ENCODE measurements at regions not wholly inside any gene's neighbourhood (a gene's known extent, or its start where the extent isn't known, plus 50 kb on each side); places are given as distances from the start of the nearest gene placed in this dataset.

DNA sequence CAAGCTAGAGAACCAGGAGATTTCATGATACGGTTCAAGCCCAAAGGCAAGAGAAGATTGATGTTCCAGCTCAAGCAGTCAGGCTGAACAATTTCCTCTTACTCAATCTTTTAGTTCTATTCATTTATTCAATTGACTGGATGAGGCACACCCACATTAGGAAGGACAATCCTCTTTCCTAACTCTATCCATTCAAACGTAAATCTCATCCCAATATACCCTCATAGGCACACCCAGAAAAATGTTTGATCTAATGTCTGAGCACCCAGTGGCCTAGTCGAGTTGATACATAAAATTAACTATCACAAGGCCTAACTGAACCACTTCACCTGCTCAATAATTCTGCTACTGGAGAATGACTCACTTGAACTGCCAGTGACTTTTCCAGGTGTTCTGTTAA, 180.7 kb downstream of the RAD51AP2 start:
- DNase-seq (ENCODE audit: low read depth), result no peak
- no peak overlapping the region for H3K4me3 ChIP-seq (ENCODE audit: low read depth, low read length)
- TF ChIP-seq, protein P1, sequence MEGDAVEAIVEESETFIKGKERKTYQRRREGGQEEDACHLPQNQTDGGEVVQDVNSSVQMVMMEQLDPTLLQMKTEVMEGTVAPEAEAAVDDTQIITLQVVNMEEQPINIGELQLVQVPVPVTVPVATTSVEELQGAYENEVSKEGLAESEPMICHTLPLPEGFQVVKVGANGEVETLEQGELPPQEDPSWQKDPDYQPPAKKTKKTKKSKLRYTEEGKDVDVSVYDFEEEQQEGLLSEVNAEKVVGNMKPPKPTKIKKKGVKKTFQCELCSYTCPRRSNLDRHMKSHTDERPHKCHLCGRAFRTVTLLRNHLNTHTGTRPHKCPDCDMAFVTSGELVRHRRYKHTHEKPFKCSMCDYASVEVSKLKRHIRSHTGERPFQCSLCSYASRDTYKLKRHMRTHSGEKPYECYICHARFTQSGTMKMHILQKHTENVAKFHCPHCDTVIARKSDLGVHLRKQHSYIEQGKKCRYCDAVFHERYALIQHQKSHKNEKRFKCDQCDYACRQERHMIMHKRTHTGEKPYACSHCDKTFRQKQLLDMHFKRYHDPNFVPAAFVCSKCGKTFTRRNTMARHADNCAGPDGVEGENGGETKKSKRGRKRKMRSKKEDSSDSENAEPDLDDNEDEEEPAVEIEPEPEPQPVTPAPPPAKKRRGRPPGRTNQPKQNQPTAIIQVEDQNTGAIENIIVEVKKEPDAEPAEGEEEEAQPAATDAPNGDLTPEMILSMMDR (IDR thresholded peaks at IDR 0.05; ENCODE audit: control insufficient read depth, extremely low read depth, insufficient read depth), result no peak

DNA sequence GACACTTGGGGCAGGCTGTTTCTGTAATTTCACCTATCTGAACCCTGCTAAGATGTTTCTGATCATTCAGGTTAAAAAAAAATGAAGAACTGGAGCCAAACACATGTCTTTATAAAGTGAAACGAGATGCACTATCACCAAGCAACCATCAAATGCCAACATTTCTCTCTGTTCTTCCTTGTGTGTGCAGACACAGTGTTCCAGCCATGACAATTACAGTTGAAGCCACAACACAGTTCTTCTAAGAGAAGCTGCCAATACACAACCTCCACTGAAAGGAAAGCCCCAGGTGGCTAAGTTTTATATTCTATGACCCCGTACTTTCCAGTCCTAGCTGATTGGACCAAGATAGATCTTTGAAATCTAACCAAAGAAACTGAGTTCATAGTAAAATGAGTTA, 181.8 kb downstream of the RAD51AP2 start:
- peak; percentile 58 for DNase-seq (ENCODE audit: low read depth)
- no peak overlapping the region for H3K4me3 ChIP-seq (ENCODE audit: low read depth, low read length)
- TF ChIP-seq, protein P1 (IDR thresholded peaks at IDR 0.05; ENCODE audit: control insufficient read depth, extremely low read depth, insufficient read depth), result no peak

DNA sequence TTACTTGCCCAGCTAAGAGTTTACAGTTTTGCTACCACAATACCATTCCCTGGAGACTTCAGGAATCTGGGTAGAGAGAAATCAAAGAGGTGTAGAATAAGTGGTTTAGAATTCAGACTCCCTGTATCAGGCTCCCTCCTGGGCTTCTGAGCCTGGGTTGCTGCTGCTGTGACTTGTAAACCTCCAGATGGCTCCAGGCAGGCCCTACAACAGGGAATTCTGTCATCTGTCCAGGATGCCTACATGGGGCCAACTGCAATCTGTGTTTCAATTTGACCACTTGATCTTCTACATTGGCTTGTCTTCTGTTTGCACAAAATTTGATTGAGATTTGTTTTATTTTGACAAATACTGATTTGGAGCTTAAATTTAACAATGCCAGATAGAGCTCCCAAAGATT, 183.9 kb downstream of the RAD51AP2 start:
- H3K4me3 ChIP-seq (ENCODE audit: low read depth, low read length), result no peak overlapping the region
- DNase-seq (ENCODE audit: low read depth), result no peak
- TF ChIP-seq, protein P1 (IDR thresholded peaks at IDR 0.05; ENCODE audit: control insufficient read depth, extremely low read depth, insufficient read depth), result no peak

DNA sequence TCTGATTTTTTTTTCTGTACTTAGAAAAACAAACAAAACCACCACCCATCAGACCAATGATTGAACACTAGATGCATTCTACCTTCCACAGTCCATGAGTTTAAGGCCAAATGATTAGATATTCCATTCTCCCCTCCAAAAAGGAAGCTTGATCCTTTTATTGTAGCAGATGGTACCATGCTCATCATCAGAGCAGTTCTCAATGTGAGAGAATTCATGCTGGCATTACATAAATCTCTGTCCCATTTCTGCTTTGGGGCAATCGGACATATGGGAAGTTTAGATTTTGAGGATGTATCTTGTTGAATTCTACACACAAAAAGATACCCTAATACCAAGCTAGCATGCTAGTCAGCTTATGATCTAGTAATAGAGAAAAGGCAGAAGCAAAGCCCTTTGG, 186.6 kb downstream of the RAD51AP2 start:
- no peak for DNase-seq (ENCODE audit: low read depth)
- H3K4me3 ChIP-seq (ENCODE audit: low read depth, low read length), result no peak overlapping the region
- TF ChIP-seq, protein P1 (IDR thresholded peaks at IDR 0.05; ENCODE audit: control insufficient read depth, extremely low read depth, insufficient read depth), result no peak

DNA sequence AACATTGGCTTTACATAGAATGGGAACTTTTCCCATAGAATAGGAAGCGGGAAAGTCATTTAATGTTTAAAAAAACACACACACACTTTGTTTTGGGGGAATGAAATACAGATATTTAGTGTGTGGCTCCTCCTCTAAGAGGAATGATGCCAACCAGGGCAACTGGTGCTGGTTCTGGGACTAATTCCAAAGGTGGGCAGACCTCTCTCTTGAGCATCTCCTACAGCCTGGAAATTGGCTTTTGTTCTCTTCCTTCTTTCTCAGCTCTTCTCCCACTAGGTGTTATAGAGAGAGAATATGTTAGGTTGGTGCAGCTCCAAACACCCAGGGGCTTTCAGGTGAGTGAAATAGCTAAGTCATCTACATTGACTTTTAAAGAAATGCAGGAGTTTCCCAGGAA, 190.1 kb downstream of the RAD51AP2 start:
- no peak for DNase-seq (ENCODE audit: low read depth)
- TF ChIP-seq, protein P1 (IDR thresholded peaks at IDR 0.05; ENCODE audit: control insufficient read depth, extremely low read depth, insufficient read depth), result no peak
- no peak overlapping the region for H3K4me3 ChIP-seq (ENCODE audit: low read depth, low read length)

DNA sequence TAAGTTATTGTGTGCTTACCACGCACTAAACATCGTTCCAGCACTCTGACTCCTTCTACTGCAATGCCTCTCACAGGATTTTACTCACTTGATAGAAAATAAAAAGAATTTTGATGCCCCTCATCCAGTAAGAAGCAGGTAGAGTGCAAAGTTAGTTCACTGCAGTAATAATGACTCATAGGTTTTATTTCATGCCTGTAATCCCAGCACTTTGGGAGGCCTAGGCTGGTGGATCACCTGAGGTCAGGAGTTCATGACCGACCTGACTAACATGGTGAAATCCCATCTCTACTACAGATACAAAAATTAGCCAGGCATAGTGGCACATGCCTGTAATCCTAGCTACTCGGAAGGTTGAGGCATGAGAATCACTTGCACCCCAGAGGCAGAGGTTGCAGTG, 190.6 kb downstream of the RAD51AP2 start:
- no peak overlapping the region for H3K4me3 ChIP-seq (ENCODE audit: low read depth, low read length)
- TF ChIP-seq, protein P1 (IDR thresholded peaks at IDR 0.05; ENCODE audit: control insufficient read depth, extremely low read depth, insufficient read depth), result no peak
- no peak for DNase-seq (ENCODE audit: low read depth)

DNA sequence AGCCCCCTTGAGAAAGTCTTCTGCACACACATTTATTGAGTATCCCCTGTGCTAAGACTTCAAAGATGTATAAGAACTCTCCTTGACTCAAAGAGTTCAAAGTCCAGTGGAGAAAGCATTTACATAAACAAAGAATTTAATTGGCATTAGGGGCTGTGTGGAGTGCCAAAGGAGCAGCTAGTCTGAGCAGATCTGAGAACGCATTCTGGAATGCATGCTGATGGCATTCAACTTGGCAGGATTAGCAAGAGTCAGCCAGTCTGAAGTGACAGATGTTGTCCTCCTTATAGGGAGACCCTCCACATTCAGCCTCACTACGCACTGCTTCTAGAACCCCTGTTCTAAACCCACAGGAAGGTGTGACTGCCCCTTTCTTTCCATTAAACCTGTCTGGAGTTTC, 191.5 kb downstream of the RAD51AP2 start:
- no peak overlapping the region for H3K4me3 ChIP-seq (ENCODE audit: low read depth, low read length)
- no peak for DNase-seq (ENCODE audit: low read depth)
- TF ChIP-seq, protein P1 (IDR thresholded peaks at IDR 0.05; ENCODE audit: control insufficient read depth, extremely low read depth, insufficient read depth), result no peak

Data from LNCaP clone FGC (cell line).